B cell (primary cell): ENCODE measurements at regions not wholly inside any gene's neighbourhood (a gene's known extent, or its start where the extent isn't known, plus 50 kb on each side); places are given as distances from the start of the nearest gene placed in this dataset.

Experiments
- ATAC-seq: fragments of 200-7000 bp; cut with Tn5 transposase; one replicate; pipeline ENCODE4 v1.10.0; 2021; ENCODE audit warnings: low read depth, mild to moderate bottlenecking, moderate number of reproducible peaks, moderate library complexity
- CTCF ChIA-PET: fragments of 350-600 bp; sonication (Branson Sonifier 250); formaldehyde crosslinking; loops from one replicate; lab custom pipeline; 2021; ENCODE audit warnings: antibody characterized with exemption, inconsistent platforms; lab: Charles Lee
- POLR2A ChIA-PET: fragments of 350-600 bp; sonication (Branson Sonifier 250); formaldehyde crosslinking; loops from one replicate; lab custom pipeline; 2021; ENCODE audit warnings: antibody characterized with exemption; lab: Charles Lee
- DNase-seq: peaks from one replicate; pipeline ENCODE4 v3.0.0; 2013
- H2AFZ ChIP-seq: 2 replicates; pipeline ENCODE4 v1.6.1; 2012; ENCODE audit warnings: mild to moderate bottlenecking, low read depth, low read length; ENCODE audit not compliant: insufficient read depth, poor library complexity, severe bottlenecking
- H3K27ac ChIP-seq, 2 donors: 1 replicate in 1 of 2; 2 replicates in 1 of 2; pipeline ENCODE4 v1.5.1; 2012 to 2013; ENCODE audit warnings: low read length in 2 of 2, mild to moderate bottlenecking in 2 of 2, moderate library complexity in 1 of 2
- H3K27me3 ChIP-seq, 4 experiments: fragments of 200-600 bp in 1 of 4; sonication (generic) in 1 of 4; replicated peaks in 1 of 4; 1 replicate in 2 of 4; 2 replicates in 2 of 4; pipeline versions ENCODE4 v1.6.1 to v1.7.0; 2013 to 2016; ENCODE audit warnings: low read length in 3 of 4, mild to moderate bottlenecking in 2 of 4, mixed read lengths in 1 of 4, moderate library complexity in 1 of 4; ENCODE audit not compliant: insufficient read depth in 4 of 4, control insufficient read depth in 3 of 4; ENCODE audit errors: control extremely low read depth in 1 of 4
- H3K36me3 ChIP-seq, 2 experiments: replicated peaks in 1 of 2; 1 replicate in 1 of 2; 2 replicates in 1 of 2; pipeline versions ENCODE4 v1.6.1 to v1.7.1; 2013; ENCODE audit warnings: low read length in 1 of 2; ENCODE audit not compliant: insufficient read depth in 2 of 2, control insufficient read depth in 1 of 2; ENCODE audit errors: control extremely low read depth in 1 of 2, extremely low read depth in 1 of 2
- H3K4me1 ChIP-seq, 2 donors: fragments of 200-600 bp in 1 of 2; sonication (generic) in 1 of 2; 1 replicate in 1 of 2; 2 replicates in 1 of 2; pipeline versions ENCODE4 v1.5.1 to v1.6.1; 2013 to 2017; ENCODE audit warnings: low read length in 2 of 2; ENCODE audit not compliant: control insufficient read depth in 2 of 2, insufficient read depth in 2 of 2
- H3K4me2 ChIP-seq: replicated peaks from 2 replicates; pipeline ENCODE3; 2012; ENCODE audit warnings: mild to moderate bottlenecking, low read depth, low read length; ENCODE audit not compliant: poor library complexity, severe bottlenecking
- H3K4me3 ChIP-seq, 5 experiments: fragments of 200-600 bp in 1 of 5; sonication (generic) in 1 of 5; 1 replicate in 3 of 5; 2 replicates in 2 of 5; pipeline versions ENCODE4 v1.5.1 to v1.7.0; 2011 to 2016; ENCODE audit warnings: low read length in 4 of 5, mild to moderate bottlenecking in 4 of 5, low read depth in 2 of 5, control low read depth in 1 of 5, moderate library complexity in 1 of 5; ENCODE audit not compliant: insufficient read depth in 1 of 5; ENCODE audit errors: control extremely low read depth in 1 of 5, extremely low read depth in 1 of 5
- H3K79me2 ChIP-seq: fragments of 200-600 bp; sonication (generic); one replicate; pipeline ENCODE4 v1.6.0; 2016; ENCODE audit warnings: low read length; ENCODE audit not compliant: control insufficient read depth, insufficient read depth
- H3K9ac ChIP-seq: fragments of 200-600 bp; sonication (generic); 2 replicates; pipeline ENCODE4 v1.6.1; 2017; ENCODE audit warnings: mild to moderate bottlenecking, low read length, moderate library complexity
- H3K9me3 ChIP-seq, 3 donors: one replicate each; pipeline versions ENCODE4 v1.6.1 to v1.7.1; 2013; ENCODE audit warnings: low read length in 2 of 3; ENCODE audit not compliant: control insufficient read depth in 2 of 3, insufficient read depth in 1 of 3; ENCODE audit errors: control extremely low read depth in 1 of 3
- H4K20me1 ChIP-seq: 2 replicates; pipeline ENCODE4 v1.6.0; 2012; ENCODE audit warnings: mild to moderate bottlenecking, low read length; ENCODE audit not compliant: insufficient read depth, control insufficient read depth, poor library complexity, severe bottlenecking
- H3K27ac Mint-ChIP-seq: one replicate; pipeline ENCODE4 v1.8.0; 2021; ENCODE audit warnings: mixed read lengths
- H3K27me3 Mint-ChIP-seq: one replicate; pipeline ENCODE4 v1.8.0; 2021; ENCODE audit warnings: mixed read lengths
- H3K4me1 Mint-ChIP-seq: one replicate; pipeline ENCODE4 v1.8.0; 2021; ENCODE audit warnings: mixed read lengths
- H3K4me3 Mint-ChIP-seq: one replicate; pipeline ENCODE4 v1.8.0; 2021; ENCODE audit warnings: mixed read lengths
- H3K9me3 Mint-ChIP-seq: one replicate; pipeline ENCODE4 v1.8.0; 2022; ENCODE audit warnings: mixed read lengths; ENCODE audit not compliant: insufficient read depth
- CTCF ChIP-seq: fragments of 200-600 bp; IDR thresholded peaks from one replicate; pipeline ENCODE4 v1.8.0; 2022; ENCODE audit warnings: antibody characterized with exemption, mild to moderate bottlenecking
- EZH2 ChIP-seq: IDR thresholded peaks from 2 replicates; pipeline ENCODE4 v1.6.1; 2012; ENCODE audit warnings: borderline replicate concordance, low read depth, mild to moderate bottlenecking, moderate library complexity, low read length; ENCODE audit not compliant: insufficient read depth, poor library complexity, severe bottlenecking
- WGBS: methylation state at CpG from one replicate; pipeline ENCODE4 v1.1.5; 2013; ENCODE audit warnings: missing lambda C conversion rate; ENCODE audit not compliant: insufficient coverage; 5-methylcytosine and 5-hydroxymethylcytosine counted together
- intact Hi-C: fragments of 100-400 bp; cut with micrococcal nuclease; formaldehyde crosslinking; loops from one replicate; pipeline ENCODE4 v1.10.0; 2022

DNA sequence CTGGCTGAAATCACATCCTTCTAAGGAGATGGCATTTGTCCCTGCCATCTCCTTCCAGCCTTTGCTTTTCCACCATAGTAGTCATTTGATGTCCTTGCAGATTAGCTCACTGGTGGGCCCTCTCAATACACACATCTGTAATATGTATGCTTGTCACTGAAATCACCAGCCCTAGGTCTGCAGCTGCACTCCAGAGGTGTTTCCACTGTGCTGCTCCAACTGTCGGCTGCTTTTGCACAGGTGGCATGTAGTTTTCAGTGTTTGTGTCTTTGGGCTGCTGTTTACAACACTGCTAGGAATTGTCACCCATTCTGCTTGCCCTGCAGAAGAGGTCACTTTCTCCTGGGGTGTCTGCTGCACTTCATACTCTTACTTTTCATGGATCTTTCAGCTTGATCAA lies 69.0 kb upstream of the GRAMD1B start:
- peaks cover 55% of the 10 kb centered on the region for H3K27me3 Mint-ChIP-seq
- ATAC-seq (no peak), DNase-seq (no peak)
- peaks cover 0 to 11% (median 0%) of the 10 kb centered on the region in 4 experiments for H3K27me3 ChIP-seq
- H3K27ac ChIP-seq, result no peak overlapping the region
- no peaks in the 10 kb centered on the region for H4K20me1 ChIP-seq
- peaks cover 7 to 15% of the 10 kb centered on the region in 2 donors for H3K4me1 ChIP-seq
- H3K9me3 Mint-ChIP-seq, result no peaks in the 10 kb centered on the region
- H3K27ac Mint-ChIP-seq, result no peak overlapping the region
- no peak overlapping the region for H2AFZ ChIP-seq
- H3K9ac ChIP-seq, result no peak overlapping the region
- WGBS, result 33% methylated on average over 1 of the region's 1 CpG
- no peak for TF ChIP-seq CTCF
- TF ChIP-seq EZH2, result no peak
- H3K36me3 ChIP-seq, result no peaks in the 10 kb centered on the region
- H3K9me3 ChIP-seq, result no peaks in the 10 kb centered on the region
- H3K4me2 ChIP-seq, result no peak overlapping the region
- no peak overlapping the region for H3K4me3 Mint-ChIP-seq
- peaks cover 20% of the 10 kb centered on the region for H3K4me1 Mint-ChIP-seq
- H3K4me3 ChIP-seq, result no peak overlapping the region
- POLR2A ChIA-PET, result no interaction called here
- CTCF ChIA-PET, result no interaction called here
- intact Hi-C loops, result no loop called here
- H3K79me2 ChIP-seq, result no peaks in the 10 kb centered on the region

DNA sequence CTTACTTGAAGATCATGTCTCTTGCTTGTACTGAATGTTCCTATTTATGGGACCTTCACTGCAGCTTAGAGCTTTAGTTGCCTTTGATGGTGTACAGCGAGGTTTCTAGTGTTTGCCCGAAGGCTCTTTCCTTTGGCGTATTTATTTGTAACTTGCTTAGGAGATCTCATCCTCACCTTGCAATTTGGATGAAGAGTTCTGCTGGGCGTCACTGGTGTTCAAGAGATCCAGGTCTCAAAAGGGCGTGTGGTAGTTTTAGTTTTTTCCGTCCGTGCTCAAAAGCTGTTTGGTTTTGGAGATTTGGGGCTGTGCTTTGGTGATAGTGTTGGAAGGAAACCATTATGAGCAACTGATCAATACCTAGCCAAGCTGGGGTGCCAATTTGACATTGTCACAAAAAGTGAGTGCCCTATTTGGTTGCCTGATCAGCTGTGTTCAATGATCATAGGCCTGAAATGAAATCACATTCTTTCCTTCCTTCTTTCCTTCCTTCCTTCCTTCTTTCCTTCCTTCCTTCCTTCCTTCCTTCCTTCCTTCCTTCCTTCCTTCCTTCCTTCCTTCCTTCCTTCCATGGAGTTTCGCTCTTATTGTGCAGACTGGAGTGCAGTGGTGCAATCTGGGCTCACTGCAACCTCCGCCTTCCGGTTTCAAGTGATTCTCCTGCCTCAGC lies 69.7 kb upstream of the GRAMD1B start:
- H3K4me1 ChIP-seq, result peaks cover 7 to 15% of the 10 kb centered on the region in 2 donors
- Mint-ChIP-seq H3K27ac (no peak overlapping the region), H3K27me3 (peaks cover 54% of the 10 kb centered on the region), H3K4me1 (peaks cover 20% of the 10 kb centered on the region), H3K9me3 (no peaks in the 10 kb centered on the region), H3K4me3 (no peak overlapping the region)
- H4K20me1 ChIP-seq, result no peaks in the 10 kb centered on the region
- CTCF ChIA-PET, result interaction anchor here (0.9 kb wide), 1 partner anchor 216 kb away, joined by 3 read pairs; no protein-coding TSS in a partner anchor
- no peak overlapping the region for H2AFZ ChIP-seq
- H3K36me3 ChIP-seq, result no peaks in the 10 kb centered on the region
- DNase-seq (no peak), ATAC-seq (no peak)
- peaks cover 0 to 11% (median 0%) of the 10 kb centered on the region in 4 experiments for H3K27me3 ChIP-seq
- H3K79me2 ChIP-seq, result no peaks in the 10 kb centered on the region
- intact Hi-C loops, result no loop called here
- POLR2A ChIA-PET, result no interaction called here
- no peak for TF ChIP-seq EZH2
- TF ChIP-seq CTCF, result no peak
- H3K9me3 ChIP-seq, result no peaks in the 10 kb centered on the region
- H3K27ac ChIP-seq, result no peak overlapping the region
- WGBS, result 95% methylated on average over 4 of the region's 10 CpGs
- no peak overlapping the region for H3K4me3 ChIP-seq
- H3K9ac ChIP-seq, result no peak overlapping the region
- H3K4me2 ChIP-seq, result no peak overlapping the region
